ENCODE measurements at regions not wholly inside any gene's neighbourhood (a gene's known extent, or its start where the extent isn't known, plus 50 kb on each side); places are given as distances from the start of the nearest gene placed in this dataset.

GRCh38 chr15:77781151-77781945 lies 148.6 kb upstream of the LINGO1 start:
- TF ChIP-seq POLR2A (IDR thresholded peaks at IDR 0.05; ENCODE audit: low read depth) (no peak), CTCF (IDR thresholded peaks at IDR 0.05) (no peak)
